GM18951 (cell line): ENCODE measurements at regions not wholly inside any gene's neighbourhood (a gene's known extent, or its start where the extent isn't known, plus 50 kb on each side); places are given as distances from the start of the nearest gene placed in this dataset.
"Not testable (repeated sequence)": the region's sequence is repeated elsewhere in the genome, so short reads cannot be mapped to it uniquely, and the experiment has no call there.

ENCODE experiments used
- POLR2A ChIP-seq: IDR thresholded peaks from 4 replicates; pipeline ENCODE4 v1.6.1; 2011; ENCODE audit warnings: mild to moderate bottlenecking; ENCODE audit not compliant: insufficient read length, insufficient read depth; ENCODE audit errors: extremely low read depth
- in situ Hi-C: fragments of 300-500 bp; cut with MboI; formaldehyde crosslinking; loops from one replicate; pipeline ENCODE4 v1.12.0; 2022; ENCODE audit warnings: low sequenced_read_pairs, mixed read lengths, inconsistent platforms; ENCODE audit not compliant: unreplicated experiment

DNA sequence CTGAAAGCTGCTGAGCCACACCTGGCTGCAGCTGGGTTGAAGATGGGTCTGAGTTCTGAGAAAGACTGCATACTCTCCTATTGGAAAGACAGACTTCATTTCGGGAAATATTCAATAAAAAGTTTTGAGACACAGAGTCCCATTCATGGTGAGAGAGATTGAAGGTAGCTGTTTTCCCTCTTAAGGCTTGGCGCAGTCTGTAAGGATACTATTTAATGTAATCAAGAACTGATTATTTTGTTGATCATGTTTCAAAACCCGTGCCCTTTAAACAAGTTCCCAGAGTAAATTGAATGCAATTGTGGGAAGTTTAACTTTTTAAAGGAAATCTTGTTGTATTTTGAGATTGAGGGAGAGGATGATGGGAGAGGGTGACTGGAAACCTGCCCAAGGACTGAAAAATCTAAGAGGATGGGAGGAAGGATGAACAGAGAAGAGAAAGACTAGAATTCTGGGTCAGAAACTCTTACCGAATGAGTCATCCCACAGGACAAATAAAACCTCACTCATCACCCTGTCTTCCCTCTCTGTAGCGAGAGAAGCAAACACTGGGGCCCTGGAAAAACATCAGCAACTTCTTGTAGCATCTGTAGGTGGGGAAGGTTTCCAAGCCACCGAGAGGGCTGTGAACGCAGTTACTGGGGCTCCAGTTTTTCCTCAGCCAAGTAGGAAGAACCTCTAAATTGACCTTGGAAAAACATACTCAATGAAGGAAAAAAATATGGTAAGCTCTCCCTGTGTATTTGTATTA is 193.2 kb upstream of the TPRG1 start:
- in situ Hi-C loops: no loop called here
- TF ChIP-seq POLR2A: no peak

DNA sequence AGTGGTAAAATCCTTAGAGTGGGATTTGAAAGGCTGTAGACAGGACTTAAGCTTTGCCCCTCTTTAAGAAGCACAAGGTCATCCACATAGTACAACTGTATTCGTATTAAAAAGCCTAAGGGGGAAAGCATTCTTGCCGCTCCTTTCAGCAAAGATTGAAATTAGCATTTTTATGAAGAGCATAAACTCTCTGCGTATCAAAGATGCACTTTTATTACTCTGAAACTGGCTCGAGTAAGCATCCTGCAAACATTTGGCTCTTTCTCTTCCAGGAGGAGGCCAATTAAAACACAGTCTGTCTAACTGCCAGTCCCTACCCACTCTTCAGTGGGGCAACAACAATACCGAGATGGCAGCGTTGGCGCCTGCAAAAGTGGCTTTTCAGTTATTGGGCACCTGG is 192.5 kb upstream of the TPRG1 start:
- no peak for TF ChIP-seq POLR2A
- in situ Hi-C loops: no loop called here

GRCh38 chr3:188979669-188980310 is 192.0 kb upstream of the TPRG1 start:
- in situ Hi-C loops: no loop called here
- TF ChIP-seq POLR2A: no peak

DNA sequence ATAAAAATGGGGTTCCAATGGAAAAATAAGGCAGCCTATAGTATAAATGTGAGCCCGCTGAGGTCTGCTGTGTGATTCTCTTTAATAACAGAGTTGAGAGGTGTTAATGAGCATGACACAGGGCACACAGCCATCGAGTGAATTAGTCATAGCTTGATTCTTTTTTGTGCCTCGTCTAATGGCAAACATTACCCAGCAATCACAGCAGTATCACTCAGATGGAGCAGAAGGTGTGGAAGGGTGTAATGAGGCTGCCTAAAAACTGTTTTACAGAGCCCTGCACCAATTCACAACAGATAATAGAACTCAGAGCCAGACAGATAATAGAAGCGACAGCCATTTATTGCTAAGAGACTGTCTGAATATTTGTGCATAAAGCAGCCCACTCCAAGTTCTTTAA is 178.6 kb upstream of the TPRG1 start:
- TF ChIP-seq POLR2A: no peak
- in situ Hi-C loops: no loop called here

DNA sequence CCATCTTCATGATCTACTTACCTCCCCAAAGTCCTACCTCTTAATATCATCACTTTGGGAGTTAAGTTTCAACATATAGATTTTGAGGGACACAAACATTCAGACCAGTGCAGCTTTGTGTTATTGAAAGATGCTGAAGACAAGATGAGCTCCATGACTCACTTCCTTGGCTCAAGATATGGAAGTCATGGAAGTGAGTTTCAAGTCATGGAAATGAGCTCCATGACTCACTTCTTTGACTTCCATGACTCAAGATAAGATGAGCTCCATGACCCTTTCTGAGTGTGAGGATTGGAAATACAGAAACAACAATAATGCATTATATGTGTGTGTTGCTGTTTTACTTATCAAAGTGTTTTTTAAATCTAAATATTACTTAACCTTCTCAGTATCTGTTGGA is 170.2 kb upstream of the TPRG1 start:
- in situ Hi-C loops: no loop called here
- TF ChIP-seq POLR2A: no peak

DNA sequence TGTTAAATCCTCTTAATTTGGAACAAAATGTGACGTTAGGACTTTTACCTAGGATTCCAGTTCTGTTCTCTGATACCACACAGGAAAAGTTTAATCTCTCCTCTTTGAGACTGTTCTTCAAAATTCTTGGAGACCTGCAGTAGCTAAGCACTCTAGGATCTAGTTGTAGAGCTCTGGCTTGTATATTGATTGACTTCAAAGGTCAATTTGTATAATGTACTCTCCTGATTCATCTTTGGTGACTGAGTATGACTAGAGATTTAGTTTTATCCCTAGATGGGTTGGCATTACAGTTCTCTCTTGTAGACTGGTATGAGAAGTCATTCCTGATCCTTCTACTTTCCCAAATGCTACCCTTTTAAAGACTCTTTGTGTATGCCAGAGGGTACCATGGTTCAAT is 168.4 kb upstream of the TPRG1 start:
- in situ Hi-C loops: no loop called here
- no peak for TF ChIP-seq POLR2A

DNA sequence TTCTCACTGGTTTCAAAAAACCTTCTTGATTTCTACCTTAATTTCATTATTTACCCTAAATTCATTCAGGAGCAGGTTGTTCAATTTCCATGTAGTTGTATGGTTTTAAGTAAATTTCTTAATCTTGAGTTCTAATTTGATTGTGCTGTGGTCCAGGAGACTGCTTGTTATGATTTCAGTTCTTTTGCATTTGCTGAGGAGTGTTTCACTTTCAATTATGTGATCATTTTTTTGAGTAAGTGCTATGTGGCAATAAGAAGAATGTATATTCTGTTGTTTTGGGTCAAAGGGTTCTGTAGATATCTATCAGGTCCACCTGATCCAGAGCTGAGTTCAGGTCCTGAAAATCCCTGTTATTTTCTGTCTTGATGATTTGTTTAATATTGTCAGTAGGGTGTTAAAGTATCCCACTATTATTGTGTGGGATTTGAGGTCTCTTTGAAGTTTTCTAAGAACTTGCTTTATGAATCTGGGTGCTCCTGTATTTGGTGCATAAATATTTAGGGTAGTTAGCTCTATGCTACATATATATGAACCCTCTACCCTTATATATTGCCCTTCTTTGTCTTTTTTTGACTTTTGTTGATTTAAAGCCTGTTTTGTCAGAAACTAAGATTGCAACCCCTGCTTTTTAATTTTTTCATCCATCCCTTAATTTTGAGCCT is 158.4 kb upstream of the TPRG1 start:
- in situ Hi-C loops: no loop called here
- no peak for TF ChIP-seq POLR2A

GRCh38 chr3:189014526-189014925 is 157.2 kb upstream of the TPRG1 start:
- in situ Hi-C loops: no loop called here
- no peak for TF ChIP-seq POLR2A

GRCh38 chr3:189022576-189023466 is 148.9 kb upstream of the TPRG1 start:
- in situ Hi-C loops: not testable (repeated sequence)

DNA sequence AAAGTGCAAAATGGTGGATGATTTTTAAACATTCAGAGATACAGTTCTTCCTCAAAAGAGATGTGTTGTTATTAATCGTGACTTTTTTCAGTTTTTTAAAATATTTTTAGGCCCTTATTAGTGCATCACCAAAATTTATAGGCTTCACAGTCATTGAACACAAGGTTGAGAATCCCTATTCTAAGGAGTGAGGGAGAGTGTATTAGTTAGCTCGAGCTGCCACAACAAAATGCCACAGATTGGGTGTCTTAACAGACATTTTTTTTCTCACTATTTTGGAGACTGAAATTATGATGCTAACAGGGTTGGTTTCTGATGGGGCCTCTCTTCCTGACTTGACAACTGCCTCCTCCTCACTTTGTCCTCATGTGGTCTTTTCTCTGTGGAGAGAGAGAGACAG is 145.9 kb upstream of the TPRG1 start:
- in situ Hi-C loops: no loop called here
- TF ChIP-seq POLR2A: no peak

DNA sequence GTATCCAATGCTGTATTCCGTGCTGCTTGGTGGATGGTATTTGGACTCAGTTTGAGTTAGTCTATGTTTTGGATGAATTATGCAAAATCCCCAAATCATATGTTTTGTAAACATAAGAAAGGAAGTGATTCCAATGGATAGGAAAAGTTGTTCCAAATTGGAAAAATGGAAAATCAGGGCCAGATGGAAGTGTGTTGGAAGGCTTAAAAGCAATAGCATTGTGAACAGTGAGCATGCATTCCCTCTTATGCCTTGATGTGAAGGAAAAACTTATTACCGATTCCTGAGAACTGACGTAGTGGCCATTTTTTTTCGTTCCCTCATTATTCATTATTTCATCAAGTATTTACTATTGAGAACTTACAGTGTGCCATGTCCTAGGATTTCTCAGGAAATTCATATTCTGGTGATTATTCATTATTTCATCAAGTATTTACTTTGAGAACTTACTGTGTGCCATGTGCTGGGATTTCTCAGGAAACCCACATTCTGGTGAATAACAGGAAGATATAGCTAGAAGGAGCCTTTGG is 144.1 kb upstream of the TPRG1 start:
- TF ChIP-seq POLR2A: no peak
- in situ Hi-C loops: no loop called here

- TF ChIP-seq POLR2A: no peak
Measured at GRCh38 chr3:189038773-189039745, 132.7 kb upstream of the TPRG1 start.

More at GRCh38 chr3:189038773-189039745, 132.7 kb upstream of the TPRG1 start:
- in situ Hi-C loops: no loop called here
